ENCODE measurements at regions not wholly inside any gene's neighbourhood (a gene's known extent, or its start where the extent isn't known, plus 50 kb on each side); places are given as distances from the start of the nearest gene placed in this dataset.
A peak's percentile ranks its signal among the peaks of the same experiment; 100 is the strongest.

GRCh38 chr5:167771571-167771970 is 519.9 kb upstream of the WWC1 start:
- no peak for DNase-seq (ENCODE audit: low read depth, low spot score)
- Histone ChIP-seq H3K9me3 (ENCODE audit: low read depth, low read length) (no peaks in the 10 kb centered on the region), H3K9ac (ENCODE audit: insufficient read length) (no peak overlapping the region), H3K4me3 (no peak overlapping the region), H3K36me3 (ENCODE audit: insufficient read depth, low read length) (0 out of 2 replicates have a peak, but pooled peaks cover 5% of the 10 kb centered on the region), H3K27ac (peak overlapping the region; percentile 85; the same call in 1 of the 2 replicates)
- TF ChIP-seq FOXP2 (optimal IDR thresholded peaks at IDR 0.05; ENCODE audit: control extremely low read depth, extremely low read length, insufficient read depth) (no peak), POLR2AphosphoS5 (IDR thresholded peaks at IDR 0.05; ENCODE audit: borderline replicate concordance, low read depth, low read length) (no peak), EZH2 (IDR thresholded peaks at IDR 0.05) (no peak)

DNA sequence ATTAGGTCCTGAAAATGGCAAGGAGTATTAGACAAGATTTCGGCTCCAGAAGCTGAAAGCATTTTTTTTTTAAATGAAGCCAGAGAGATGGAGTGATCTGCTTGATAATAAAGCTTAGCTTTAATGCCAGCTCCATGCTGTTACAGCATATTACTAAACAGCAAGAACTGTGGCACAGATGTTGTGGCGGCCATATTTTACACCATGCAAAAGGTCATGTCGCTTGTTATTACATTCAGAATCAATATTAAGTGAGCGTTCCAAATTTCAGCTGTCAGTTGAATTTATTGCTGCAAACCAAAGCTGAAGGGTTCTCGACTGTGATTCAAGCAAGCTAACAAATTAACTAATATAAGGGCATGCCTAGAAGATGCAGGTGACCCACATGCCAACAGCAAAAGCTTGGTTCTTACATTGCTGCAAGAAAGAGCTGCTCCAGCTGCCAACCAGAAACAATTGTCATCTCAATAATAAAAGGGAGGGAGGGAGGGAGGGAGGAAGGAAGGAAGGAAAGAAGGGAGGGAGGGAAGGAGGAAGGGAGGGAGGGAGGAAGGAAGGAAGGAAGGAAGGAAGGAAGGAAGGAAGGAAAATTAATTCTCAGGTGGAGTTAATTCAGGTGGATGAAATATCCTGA is 517.7 kb upstream of the WWC1 start:
- H3K9me3 ChIP-seq (ENCODE audit: low read depth, low read length), result no peaks in the 10 kb centered on the region
- peak overlapping the region; percentile 54 for H3K4me3 ChIP-seq
- no peak overlapping the region for H3K9ac ChIP-seq (ENCODE audit: insufficient read length)
- no peak for TF ChIP-seq EZH2 (IDR thresholded peaks at IDR 0.05)
- no peak for TF ChIP-seq POLR2AphosphoS5 (IDR thresholded peaks at IDR 0.05; ENCODE audit: borderline replicate concordance, low read depth, low read length)
- no peak for TF ChIP-seq FOXP2 (optimal IDR thresholded peaks at IDR 0.05; ENCODE audit: control extremely low read depth, extremely low read length, insufficient read depth)
- 0 out of 2 replicates have a peak, but pooled peaks cover 5% of the 10 kb centered on the region for H3K36me3 ChIP-seq (ENCODE audit: insufficient read depth, low read length)
- peak overlapping the region; percentile 85 for H3K27ac ChIP-seq
- DNase-seq (ENCODE audit: low read depth, low spot score), result peak; percentile 62

DNA sequence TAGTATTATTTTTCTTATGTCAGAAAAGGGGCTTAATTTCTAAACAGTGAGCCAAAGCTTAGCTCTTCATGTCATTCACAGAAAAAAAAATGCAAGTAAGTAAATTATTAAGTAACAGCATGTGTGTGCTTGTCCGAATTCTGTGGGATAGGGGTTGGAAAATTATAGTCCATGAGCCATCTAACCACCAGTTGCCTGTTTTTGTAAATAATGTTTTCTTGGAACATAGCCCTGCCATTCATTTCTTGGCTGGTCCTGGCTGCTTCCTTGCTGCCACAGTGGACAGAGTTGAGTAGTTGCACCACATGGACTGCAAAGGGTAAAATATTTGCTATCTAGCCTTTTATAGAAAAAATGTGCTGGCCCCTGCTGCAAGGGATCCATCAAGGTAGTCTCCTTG is 513.7 kb upstream of the WWC1 start:
- Histone ChIP-seq H3K9ac (ENCODE audit: insufficient read length) (no peak overlapping the region), H3K9me3 (ENCODE audit: low read depth, low read length) (no peaks in the 10 kb centered on the region), H3K27ac (no peak overlapping the region), H3K4me3 (no peak overlapping the region), H3K36me3 (ENCODE audit: insufficient read depth, low read length) (0 out of 2 replicates have a peak, but pooled peaks cover 5% of the 10 kb centered on the region)
- no peak for DNase-seq (ENCODE audit: low read depth, low spot score)
- TF ChIP-seq EZH2 (IDR thresholded peaks at IDR 0.05) (no peak), FOXP2 (optimal IDR thresholded peaks at IDR 0.05; ENCODE audit: control extremely low read depth, extremely low read length, insufficient read depth) (no peak), POLR2AphosphoS5 (IDR thresholded peaks at IDR 0.05; ENCODE audit: borderline replicate concordance, low read depth, low read length) (no peak)

- H3K36me3 ChIP-seq (ENCODE audit: insufficient read depth, low read length), result 0 out of 2 replicates have a peak, but pooled peaks cover 5% of the 10 kb centered on the region
- no peak for TF ChIP-seq EZH2 (IDR thresholded peaks at IDR 0.05)
- TF ChIP-seq POLR2AphosphoS5 (IDR thresholded peaks at IDR 0.05; ENCODE audit: borderline replicate concordance, low read depth, low read length), result no peak
- TF ChIP-seq FOXP2 (optimal IDR thresholded peaks at IDR 0.05; ENCODE audit: control extremely low read depth, extremely low read length, insufficient read depth), result no peak
- no peak overlapping the region for H3K4me3 ChIP-seq
- H3K9me3 ChIP-seq (ENCODE audit: low read depth, low read length), result no peaks in the 10 kb centered on the region
- H3K27ac ChIP-seq, result 0 out of 2 replicates have a peak overlapping the region, but pooled peaks have one; percentile 5
- DNase-seq (ENCODE audit: low read depth, low spot score), result no peak
- no peak overlapping the region for H3K9ac ChIP-seq (ENCODE audit: insufficient read length)
Observed at GRCh38 chr5:167778228-167778627, 513.2 kb upstream of the WWC1 start.

DNA sequence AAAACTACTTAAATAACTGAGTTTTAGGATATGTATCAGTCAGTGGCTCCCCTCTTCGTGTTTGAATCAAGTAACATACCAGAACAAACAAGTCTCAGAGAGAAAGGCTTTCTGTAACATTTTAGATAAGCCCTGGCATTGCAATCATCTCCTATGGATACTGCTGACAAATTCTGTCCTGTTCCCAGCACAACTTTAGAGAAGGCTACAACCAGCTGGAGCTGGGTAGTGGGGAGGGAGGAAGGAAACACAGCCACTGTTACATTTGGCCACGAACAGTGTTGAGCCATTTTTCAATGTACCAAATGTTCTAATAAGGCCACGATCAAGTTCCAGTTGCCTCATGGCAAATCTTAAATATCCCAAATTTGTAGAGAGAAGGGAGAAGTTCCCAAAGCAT is 511.8 kb upstream of the WWC1 start:
- H3K4me3 ChIP-seq, result no peak overlapping the region
- peak overlapping the region; percentile 10; the same call in 1 of the 2 replicates for H3K27ac ChIP-seq
- no peak for TF ChIP-seq EZH2 (IDR thresholded peaks at IDR 0.05)
- no peak for TF ChIP-seq POLR2AphosphoS5 (IDR thresholded peaks at IDR 0.05; ENCODE audit: borderline replicate concordance, low read depth, low read length)
- TF ChIP-seq FOXP2 (optimal IDR thresholded peaks at IDR 0.05; ENCODE audit: control extremely low read depth, extremely low read length, insufficient read depth), result no peak
- H3K9me3 ChIP-seq (ENCODE audit: low read depth, low read length), result no peaks in the 10 kb centered on the region
- no peak for DNase-seq (ENCODE audit: low read depth, low spot score)
- H3K36me3 ChIP-seq (ENCODE audit: insufficient read depth, low read length), result 0 out of 2 replicates have a peak, but pooled peaks cover 5% of the 10 kb centered on the region
- H3K9ac ChIP-seq (ENCODE audit: insufficient read length), result no peak overlapping the region

GRCh38 chr5:167780177-167780576 is 511.3 kb upstream of the WWC1 start:
- no peak for TF ChIP-seq EZH2 (IDR thresholded peaks at IDR 0.05)
- no peak for TF ChIP-seq FOXP2 (optimal IDR thresholded peaks at IDR 0.05; ENCODE audit: control extremely low read depth, extremely low read length, insufficient read depth)
- no peak for TF ChIP-seq POLR2AphosphoS5 (IDR thresholded peaks at IDR 0.05; ENCODE audit: borderline replicate concordance, low read depth, low read length)
- Histone ChIP-seq H3K9me3 (ENCODE audit: low read depth, low read length) (no peaks in the 10 kb centered on the region), H3K36me3 (ENCODE audit: insufficient read depth, low read length) (0 out of 2 replicates have a peak, but pooled peaks cover 5% of the 10 kb centered on the region), H3K27ac (peak overlapping the region; percentile 10; the same call in 1 of the 2 replicates), H3K4me3 (no peak overlapping the region), H3K9ac (ENCODE audit: insufficient read length) (no peak overlapping the region)
- DNase-seq (ENCODE audit: low read depth, low spot score), result no peak

DNA sequence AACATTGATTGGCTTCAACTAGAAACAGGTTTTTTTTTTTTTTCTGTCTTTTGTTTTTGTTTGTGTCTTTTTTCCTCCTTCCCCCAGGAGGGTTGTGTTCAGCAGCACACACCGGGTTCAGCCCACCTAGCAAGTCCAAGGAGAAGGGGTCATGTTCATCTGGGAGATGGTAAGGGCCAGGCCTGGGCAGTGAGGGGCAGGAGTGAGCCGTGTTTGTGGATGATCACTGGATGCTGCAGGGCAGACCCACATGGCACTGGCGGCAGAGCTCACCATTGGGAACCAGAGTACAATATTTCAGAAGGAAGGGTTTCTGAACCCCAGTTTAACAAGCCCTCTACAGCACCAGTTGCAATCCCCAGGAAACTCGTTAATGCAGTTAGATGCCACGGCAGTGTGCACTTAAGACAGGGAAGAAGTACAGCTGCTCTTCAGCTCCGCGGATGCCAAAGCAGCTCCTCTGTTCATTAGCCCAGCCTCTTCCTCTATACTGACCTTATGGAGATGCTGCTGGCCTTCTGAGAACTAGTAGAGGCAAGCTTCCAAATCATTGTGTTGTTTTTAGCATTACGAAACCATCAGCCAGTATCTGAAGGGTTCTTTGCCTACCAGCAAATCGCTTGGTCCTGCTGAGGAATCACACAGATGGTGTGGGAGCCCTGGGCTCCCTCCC is 508.2 kb upstream of the WWC1 start:
- no peak for DNase-seq (ENCODE audit: low read depth, low spot score)
- no peak for TF ChIP-seq FOXP2 (optimal IDR thresholded peaks at IDR 0.05; ENCODE audit: control extremely low read depth, extremely low read length, insufficient read depth)
- no peak for TF ChIP-seq POLR2AphosphoS5 (IDR thresholded peaks at IDR 0.05; ENCODE audit: borderline replicate concordance, low read depth, low read length)
- no peak for TF ChIP-seq EZH2 (IDR thresholded peaks at IDR 0.05)

DNA sequence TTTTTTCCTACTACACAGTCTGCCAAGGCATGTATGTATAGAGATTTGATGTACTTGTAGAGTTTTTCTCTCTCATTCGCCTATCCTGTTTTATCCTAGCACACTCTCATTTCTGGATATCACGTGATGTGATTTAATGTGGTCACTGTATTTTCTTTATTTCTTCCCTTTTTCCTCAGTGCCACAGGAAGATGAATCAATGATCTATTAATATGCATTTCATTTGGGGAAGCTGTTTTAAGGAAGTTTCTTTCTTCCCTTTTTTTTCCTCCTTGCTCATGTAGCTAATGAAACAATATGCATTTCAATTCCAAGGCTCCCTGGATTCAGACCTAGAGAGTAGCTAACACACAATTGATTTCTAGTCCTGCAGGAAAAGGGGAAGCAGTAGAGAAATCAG is 506.3 kb upstream of the WWC1 start:
- H3K27ac ChIP-seq, result no peak overlapping the region
- TF ChIP-seq POLR2AphosphoS5 (IDR thresholded peaks at IDR 0.05; ENCODE audit: borderline replicate concordance, low read depth, low read length), result no peak
- TF ChIP-seq FOXP2 (optimal IDR thresholded peaks at IDR 0.05; ENCODE audit: control extremely low read depth, extremely low read length, insufficient read depth), result no peak
- TF ChIP-seq EZH2 (IDR thresholded peaks at IDR 0.05), result no peak
- no peak overlapping the region for H3K9ac ChIP-seq (ENCODE audit: insufficient read length)

More for the DNA sequence above, 508.2 kb upstream of the WWC1 start:
- Histone ChIP-seq H3K9me3 (ENCODE audit: low read depth, low read length) (no peaks in the 10 kb centered on the region), H3K36me3 (ENCODE audit: insufficient read depth, low read length) (0 out of 2 replicates have a peak, but pooled peaks cover 5% of the 10 kb centered on the region), H3K9ac (ENCODE audit: insufficient read length) (no peak overlapping the region), H3K4me3 (no peak overlapping the region), H3K27ac (no peak overlapping the region)

More for the DNA sequence above, 506.3 kb upstream of the WWC1 start:
- H3K36me3 ChIP-seq (ENCODE audit: insufficient read depth, low read length), result 0 out of 2 replicates have a peak, but pooled peaks cover 4% of the 10 kb centered on the region
- H3K9me3 ChIP-seq (ENCODE audit: low read depth, low read length), result no peaks in the 10 kb centered on the region
- DNase-seq (ENCODE audit: low read depth, low spot score), result no peak
- H3K4me3 ChIP-seq, result no peak overlapping the region
